Endothelial cell of umbilical vein (primary cell): ENCODE measurements at regions not wholly inside any gene's neighbourhood (a gene's known extent, or its start where the extent isn't known, plus 50 kb on each side); places are given as distances from the start of the nearest gene placed in this dataset.

Source experiments
- BruUV-seq: library from RNA; stranded (reverse); fragments of 400-500 nt; replicated peaks from 2 replicates; lab custom pipeline; 2021; lab: Mats Ljungman, UMichigan
- CTCF ChIA-PET: fragments of 300-600, 350-600 bp; sonication (Branson Sonifier 250); formaldehyde crosslinking; loops from one replicate; lab custom pipeline; 2021; ENCODE audit warnings: antibody characterized with exemption, inconsistent platforms; lab: Charles Lee
- POLR2A ChIA-PET: fragments of 300-600, 350-600 bp; sonication (Branson Sonifier 250); formaldehyde crosslinking; loops from one replicate; lab custom pipeline; 2021; ENCODE audit warnings: antibody characterized with exemption, inconsistent platforms; lab: Charles Lee
- DNase-seq: peaks from one replicate; pipeline ENCODE4 v3.0.0-alpha.2; 2011; ENCODE audit warnings: low read depth, low spot score
- FAIRE-seq: peaks from 2 replicates; lab custom pipeline; 2011; peaks lifted over from hg19 to GRCh38; lab: Jason Lieb, UNC
- H2AFZ ChIP-seq: 2 replicates; pipeline ENCODE4 v1.6.0; 2012; ENCODE audit warnings: low read depth, low read length, control low read depth, inconsistent platforms
- H3K27ac ChIP-seq: 2 replicates; pipeline ENCODE4 v1.5.1; 2011; ENCODE audit warnings: low read depth, mild to moderate bottlenecking, control low read depth, low read length, moderate library complexity; ENCODE audit not compliant: insufficient read depth
- H3K27me3 ChIP-seq, 2 experiments: 2 replicates each; pipeline versions ENCODE4 v1.6.0 to v1.6.1; 2011; ENCODE audit warnings: low read length in 2 of 2, mixed read lengths in 1 of 2; ENCODE audit not compliant: control insufficient read depth in 2 of 2, insufficient read depth in 2 of 2
- H3K36me3 ChIP-seq, 2 experiments: 2 replicates in 1 of 2; 3 replicates in 1 of 2; pipeline ENCODE4 v1.5.1; 2011; ENCODE audit warnings: low read length in 2 of 2, mild to moderate bottlenecking in 1 of 2, moderate library complexity in 1 of 2; ENCODE audit not compliant: control insufficient read depth in 2 of 2, insufficient read depth in 2 of 2; ENCODE audit errors: extremely low read depth in 1 of 2
- H3K4me1 ChIP-seq: 3 replicates; pipeline ENCODE4 v1.5.1; 2011; ENCODE audit warnings: mild to moderate bottlenecking, low read length; ENCODE audit not compliant: control insufficient read depth, insufficient read depth; ENCODE audit errors: extremely low read depth
- H3K4me2 ChIP-seq: 2 replicates; pipeline ENCODE4 v1.6.1; 2011; ENCODE audit warnings: low read length, control low read depth, mixed read lengths; ENCODE audit not compliant: insufficient read depth
- H3K4me3 ChIP-seq, 3 experiments: fragments of 200-600 bp in 1 of 3; sonication (generic), shearing (Covaris generic) in 1 of 3; replicated peaks in 1 of 3; 2 replicates each; pipeline ENCODE4 v1.5.1; 2011 to 2016; ENCODE audit warnings: control low read depth in 3 of 3, low read length in 3 of 3, mild to moderate bottlenecking in 2 of 3, inconsistent platforms in 1 of 3, low read depth in 1 of 3, moderate library complexity in 1 of 3; ENCODE audit not compliant: insufficient read depth in 1 of 3
- H3K79me2 ChIP-seq: 2 replicates; pipeline ENCODE4 v1.6.0; 2012; ENCODE audit warnings: low read length, inconsistent platforms; ENCODE audit not compliant: control insufficient read depth, insufficient read depth
- H3K9ac ChIP-seq: replicated peaks from 2 replicates; pipeline ENCODE3; 2011; ENCODE audit warnings: low read length, control low read depth; ENCODE audit not compliant: insufficient read depth; ENCODE audit errors: extremely low read depth
- H3K9me1 ChIP-seq: replicated peaks from 3 replicates; pipeline ENCODE4 v1.6.0; 2011; ENCODE audit warnings: mild to moderate bottlenecking, low read length; ENCODE audit not compliant: control insufficient read depth, insufficient read depth; ENCODE audit errors: extremely low read depth
- H3K9me3 ChIP-seq: replicated peaks from 2 replicates; pipeline ENCODE4 v1.5.1; 2012; ENCODE audit warnings: low read length, inconsistent platforms; ENCODE audit not compliant: control insufficient read depth, insufficient read depth
- H4K20me1 ChIP-seq: replicated peaks from 2 replicates; pipeline ENCODE3; 2011; ENCODE audit warnings: mild to moderate bottlenecking, low read length; ENCODE audit not compliant: control insufficient read depth, insufficient read depth; ENCODE audit errors: extremely low read depth
- EZH2 ChIP-seq: IDR thresholded peaks from 2 replicates; pipeline ENCODE4 v1.6.1; 2012; ENCODE audit warnings: borderline replicate concordance, low read depth, mild to moderate bottlenecking, moderate library complexity, low read length, inconsistent platforms; ENCODE audit not compliant: severe bottlenecking
- FOS ChIP-seq: IDR thresholded peaks from 2 replicates; pipeline ENCODE4 v1.6.1; 2011; ENCODE audit warnings: mild to moderate bottlenecking, low read length, moderate library complexity, borderline replicate concordance; ENCODE audit not compliant: insufficient read depth
- MAX ChIP-seq: IDR thresholded peaks from 2 replicates; pipeline ENCODE4 v1.6.1; 2011; ENCODE audit not compliant: insufficient read depth, insufficient read length
- MYC ChIP-seq: IDR thresholded peaks from one replicate; pipeline ENCODE4 v1.6.1; 2011; ENCODE audit warnings: mild to moderate bottlenecking, low read depth, low read length
- POLR2AphosphoS5 ChIP-seq: IDR thresholded peaks from 2 replicates; pipeline ENCODE4 v1.6.1; 2012; ENCODE audit warnings: low read depth, mild to moderate bottlenecking, control low read depth, low read length, moderate library complexity; ENCODE audit not compliant: insufficient read depth
- dilution Hi-C: fragments of 300-500 bp; cut with MboI; formaldehyde crosslinking; loops from one replicate; pipeline ENCODE4 v1.15.0; 2019; ENCODE audit warnings: low sequenced_read_pairs; ENCODE audit not compliant: extremely low pct_ligation_motif_present
- intact Hi-C: fragments of 100-400 bp; cut with micrococcal nuclease; formaldehyde crosslinking; loops from one replicate; pipeline ENCODE4 v1.10.0; 2022
- TF ChIP-seq, protein P1 (sequence below), 2 donors: IDR thresholded peaks; 1 replicate in 1 of 2; 2 replicates in 1 of 2; pipeline ENCODE4 v1.5.1; 2011; ENCODE audit warnings: low read length in 2 of 2, mild to moderate bottlenecking in 2 of 2, moderate library complexity in 2 of 2, control low read depth in 1 of 2, inconsistent platforms in 1 of 2, low read depth in 1 of 2; ENCODE audit not compliant: insufficient read depth in 1 of 2; ENCODE audit errors: extremely low read depth in 1 of 2

- H3K9me1 ChIP-seq: no peaks in the 10 kb centered on the region
- ChIA-PET POLR2A (no interaction called here), CTCF (interaction anchor here (0.7 kb wide), 1 partner anchor 19 kb away, joined by 3 read pairs; no protein-coding TSS in a partner anchor)
- H3K4me2 ChIP-seq: no peak overlapping the region
- no peak overlapping the region for H2AFZ ChIP-seq
- no peak overlapping the region for H3K27ac ChIP-seq
- TF ChIP-seq, protein P1, sequence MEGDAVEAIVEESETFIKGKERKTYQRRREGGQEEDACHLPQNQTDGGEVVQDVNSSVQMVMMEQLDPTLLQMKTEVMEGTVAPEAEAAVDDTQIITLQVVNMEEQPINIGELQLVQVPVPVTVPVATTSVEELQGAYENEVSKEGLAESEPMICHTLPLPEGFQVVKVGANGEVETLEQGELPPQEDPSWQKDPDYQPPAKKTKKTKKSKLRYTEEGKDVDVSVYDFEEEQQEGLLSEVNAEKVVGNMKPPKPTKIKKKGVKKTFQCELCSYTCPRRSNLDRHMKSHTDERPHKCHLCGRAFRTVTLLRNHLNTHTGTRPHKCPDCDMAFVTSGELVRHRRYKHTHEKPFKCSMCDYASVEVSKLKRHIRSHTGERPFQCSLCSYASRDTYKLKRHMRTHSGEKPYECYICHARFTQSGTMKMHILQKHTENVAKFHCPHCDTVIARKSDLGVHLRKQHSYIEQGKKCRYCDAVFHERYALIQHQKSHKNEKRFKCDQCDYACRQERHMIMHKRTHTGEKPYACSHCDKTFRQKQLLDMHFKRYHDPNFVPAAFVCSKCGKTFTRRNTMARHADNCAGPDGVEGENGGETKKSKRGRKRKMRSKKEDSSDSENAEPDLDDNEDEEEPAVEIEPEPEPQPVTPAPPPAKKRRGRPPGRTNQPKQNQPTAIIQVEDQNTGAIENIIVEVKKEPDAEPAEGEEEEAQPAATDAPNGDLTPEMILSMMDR (IDR thresholded peaks at IDR 0.05; ENCODE audit: extremely low read depth in 1 of 2, insufficient read depth in 1 of 2, low read depth in 1 of 2, low read length in 2 of 2): no peak
- TF ChIP-seq EZH2: no peak
- TF ChIP-seq MYC: no peak
- TF ChIP-seq MAX: no peak
- TF ChIP-seq POLR2AphosphoS5: no peak
- no peak for TF ChIP-seq FOS
- H4K20me1 ChIP-seq: no peaks in the 10 kb centered on the region
- H3K9me3 ChIP-seq: no peaks in the 10 kb centered on the region
- no peaks in the 10 kb centered on the region for H3K4me1 ChIP-seq
- intact Hi-C loops: no loop called here
- H3K27me3 ChIP-seq: no peaks in the 10 kb centered on the region
- FAIRE-seq (no peak), DNase-seq (no peak)
- H3K36me3 ChIP-seq: no peaks in the 10 kb centered on the region
- H3K9ac ChIP-seq: no peak overlapping the region
- H3K79me2 ChIP-seq: no peaks in the 10 kb centered on the region
- H3K4me3 ChIP-seq: no peak overlapping the region
- dilution Hi-C loops: no loop called here
- BruUV-seq: no TSS peak
These were observed 1024.2 kb downstream of the DIPK2A start for GRCh38 chr3:144995856-144996255.
